Central memory CD8-positive, alpha-beta T cell (primary cell): ENCODE measurements at regions not wholly inside any gene's neighbourhood (a gene's known extent, or its start where the extent isn't known, plus 50 kb on each side); places are given as distances from the start of the nearest gene placed in this dataset.

Experiments
- ATAC-seq: fragments of 150-1000 bp; cut with Tn5 transposase; replicated peaks from 2 replicates; pipeline ENCODE4 v1.10.0; 2022; ENCODE audit warnings: mild to moderate bottlenecking, moderate FRiP score, moderate number of reproducible peaks; ENCODE audit not compliant: poor library complexity, severe bottlenecking; ENCODE audit errors: extremely low read depth
- DNase-seq, 2 donors: peaks; one replicate each; pipeline ENCODE4 v3.0.0; 2021; ENCODE audit warnings: low spot score in 2 of 2
- H3K27ac Mint-ChIP-seq: one replicate; pipeline ENCODE4 v1.8.0; 2022; ENCODE audit warnings: low read depth, mild to moderate bottlenecking, moderate library complexity, mixed read lengths
- H3K27me3 Mint-ChIP-seq: one replicate; pipeline ENCODE4 v1.8.0; 2022; ENCODE audit warnings: mixed read lengths
- H3K36me3 Mint-ChIP-seq: one replicate; pipeline ENCODE4 v1.8.0; 2022; ENCODE audit warnings: mild to moderate bottlenecking, moderate library complexity, mixed read lengths; ENCODE audit not compliant: insufficient read depth
- H3K4me1 Mint-ChIP-seq: one replicate; pipeline ENCODE4 v1.8.0; 2022; ENCODE audit warnings: mixed read lengths
- H3K4me3 Mint-ChIP-seq: one replicate; pipeline ENCODE4 v1.8.0; 2022; ENCODE audit warnings: mild to moderate bottlenecking, moderate library complexity, mixed read lengths
- H3K9me3 Mint-ChIP-seq: one replicate; pipeline ENCODE4 v1.8.0; 2022; ENCODE audit warnings: mixed read lengths

- Mint-ChIP-seq H3K4me1 (no peaks in the 10 kb centered on the region), H3K4me3 (no peak overlapping the region), H3K27me3 (no peaks in the 10 kb centered on the region), H3K9me3 (peaks cover 8% of the 10 kb centered on the region), H3K36me3 (no peaks in the 10 kb centered on the region), H3K27ac (no peak overlapping the region)
- no peak for ATAC-seq
- DNase-seq, result no peak
These were observed 1048.7 kb upstream of the PRKX start for GRCh38 chrX:4762196-4762595.

DNA sequence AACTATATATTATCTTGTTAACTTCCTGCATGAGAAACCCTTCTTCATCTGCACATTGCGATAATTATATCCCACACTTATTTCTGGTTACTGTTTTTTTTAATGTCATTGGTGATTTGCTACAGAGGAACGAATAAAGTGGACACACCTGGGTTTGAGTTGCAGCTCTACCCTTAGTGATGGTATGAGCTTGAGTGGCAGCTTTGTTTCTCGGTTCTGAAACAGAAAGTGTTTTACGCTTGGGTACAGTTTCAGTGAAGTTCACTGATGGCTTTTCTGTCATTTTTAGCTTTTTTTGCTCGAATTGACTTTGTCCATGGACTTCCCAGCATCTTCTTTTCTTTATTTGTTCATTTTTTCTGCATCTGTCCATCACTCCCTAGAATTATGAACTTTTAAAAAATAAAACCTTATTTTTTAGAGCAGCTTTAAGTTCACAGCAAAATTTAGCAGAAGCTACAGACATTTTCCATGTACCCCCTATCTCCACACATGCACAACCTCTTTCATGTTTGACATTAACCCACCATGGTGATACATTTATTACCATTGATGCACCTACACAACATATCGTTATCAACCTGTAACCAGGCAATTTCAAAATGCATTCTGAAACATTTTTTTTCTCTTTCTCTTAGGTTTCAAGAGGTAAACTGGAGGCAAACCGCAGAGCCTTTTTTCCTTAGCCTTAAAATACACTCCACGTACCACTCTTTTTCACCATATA lies 1041.6 kb upstream of the PRKX start:
- no peaks in the 10 kb centered on the region for H3K4me1 Mint-ChIP-seq
- no peak for ATAC-seq

DNA sequence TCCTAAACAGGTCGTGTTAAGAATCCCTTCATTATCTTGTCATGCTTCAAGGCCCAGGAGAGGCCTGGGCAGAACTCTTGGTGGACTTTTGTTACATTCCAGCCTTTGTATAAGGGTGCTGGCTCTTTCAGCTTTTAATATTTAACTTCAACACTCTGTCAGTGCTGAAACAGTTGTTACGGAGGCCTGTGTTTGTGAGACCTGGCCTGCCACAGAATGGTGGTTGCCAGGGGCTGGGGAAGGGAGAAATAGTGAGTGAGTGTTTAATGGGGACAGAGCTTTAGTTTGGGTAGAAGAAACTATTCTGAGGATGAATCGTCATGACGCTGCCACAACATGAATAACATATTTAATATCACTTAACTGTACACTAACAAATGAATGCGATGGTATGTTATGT lies 1027.6 kb upstream of the PRKX start:
- no peak overlapping the region for H3K27ac Mint-ChIP-seq
- no peaks in the 10 kb centered on the region for H3K4me1 Mint-ChIP-seq
- no peak overlapping the region for H3K4me3 Mint-ChIP-seq
- DNase-seq (no peak), ATAC-seq (no peak)
- no peaks in the 10 kb centered on the region for H3K27me3 Mint-ChIP-seq
- no peaks in the 10 kb centered on the region for H3K36me3 Mint-ChIP-seq
- no peaks in the 10 kb centered on the region for H3K9me3 Mint-ChIP-seq

More for the DNA sequence above, 1041.6 kb upstream of the PRKX start:
- no peak for DNase-seq
- no peak overlapping the region for H3K27ac Mint-ChIP-seq
- H3K36me3 Mint-ChIP-seq, result no peaks in the 10 kb centered on the region
- H3K4me3 Mint-ChIP-seq, result no peak overlapping the region
- H3K9me3 Mint-ChIP-seq, result peaks cover 5% of the 10 kb centered on the region
- no peaks in the 10 kb centered on the region for H3K27me3 Mint-ChIP-seq

DNA sequence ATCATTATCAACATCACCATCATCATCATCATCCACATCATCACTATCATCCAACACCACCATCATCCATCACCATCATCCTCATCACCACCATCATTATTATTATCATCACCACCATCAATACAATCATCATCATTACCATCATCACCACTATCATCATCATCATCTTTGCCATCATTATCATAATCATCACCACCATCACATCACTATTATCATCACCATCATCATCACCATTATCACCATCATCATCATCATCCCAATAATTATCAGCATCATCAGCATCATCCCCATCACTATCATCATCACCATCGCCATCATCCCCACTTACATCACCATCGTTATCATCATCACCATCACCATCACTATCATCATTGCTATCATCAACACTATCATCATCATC lies 1021.9 kb upstream of the PRKX start:
- Mint-ChIP-seq H3K4me3 (no peak overlapping the region), H3K36me3 (no peaks in the 10 kb centered on the region), H3K9me3 (no peaks in the 10 kb centered on the region), H3K4me1 (no peaks in the 10 kb centered on the region), H3K27ac (no peak overlapping the region), H3K27me3 (no peaks in the 10 kb centered on the region)
- DNase-seq, result no peak
- no peak for ATAC-seq

DNA sequence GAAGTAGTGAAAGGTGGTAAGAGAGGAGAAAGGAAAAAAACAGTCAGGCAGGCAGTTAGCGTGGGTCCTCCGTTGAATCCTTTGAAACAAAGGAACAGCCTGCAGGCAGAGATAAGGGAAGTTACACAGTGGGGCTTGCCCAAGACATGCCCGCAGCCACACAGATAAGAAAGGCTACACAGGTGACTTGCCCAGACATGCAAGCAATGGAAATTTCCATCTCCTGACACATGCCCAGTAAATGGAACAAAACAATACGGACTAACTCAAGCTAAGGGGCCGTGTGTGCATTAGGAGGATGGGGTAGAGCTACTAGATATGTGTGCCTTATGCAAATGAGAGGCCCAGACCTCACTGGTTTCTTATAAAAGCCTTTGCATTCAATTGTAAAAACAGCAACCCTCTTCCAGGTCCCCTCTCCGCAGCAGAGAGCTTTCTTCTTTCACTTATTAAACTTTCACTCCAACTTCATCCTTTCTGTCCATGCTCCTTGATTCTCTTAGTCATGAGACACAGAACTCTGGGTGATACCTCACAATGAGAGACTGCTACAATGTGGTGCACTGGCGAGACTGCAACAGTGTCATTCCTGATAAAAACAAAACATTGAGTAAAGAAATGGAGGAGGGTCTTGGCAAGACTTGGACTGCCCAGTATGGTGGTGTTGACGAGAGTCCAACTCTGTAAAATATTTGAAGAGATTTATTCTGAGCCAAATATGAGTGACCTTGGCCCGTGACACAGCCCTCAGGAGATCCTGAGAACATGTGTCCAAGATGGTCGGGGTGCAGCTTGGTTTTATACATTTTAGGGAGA lies 997.4 kb upstream of the PRKX start:
- DNase-seq (no peak), ATAC-seq (no peak)
- Mint-ChIP-seq H3K4me3 (no peak overlapping the region), H3K9me3 (peaks cover 11% of the 10 kb centered on the region), H3K4me1 (no peaks in the 10 kb centered on the region), H3K27me3 (no peaks in the 10 kb centered on the region), H3K27ac (no peak overlapping the region), H3K36me3 (peaks cover 2% of the 10 kb centered on the region)

DNA sequence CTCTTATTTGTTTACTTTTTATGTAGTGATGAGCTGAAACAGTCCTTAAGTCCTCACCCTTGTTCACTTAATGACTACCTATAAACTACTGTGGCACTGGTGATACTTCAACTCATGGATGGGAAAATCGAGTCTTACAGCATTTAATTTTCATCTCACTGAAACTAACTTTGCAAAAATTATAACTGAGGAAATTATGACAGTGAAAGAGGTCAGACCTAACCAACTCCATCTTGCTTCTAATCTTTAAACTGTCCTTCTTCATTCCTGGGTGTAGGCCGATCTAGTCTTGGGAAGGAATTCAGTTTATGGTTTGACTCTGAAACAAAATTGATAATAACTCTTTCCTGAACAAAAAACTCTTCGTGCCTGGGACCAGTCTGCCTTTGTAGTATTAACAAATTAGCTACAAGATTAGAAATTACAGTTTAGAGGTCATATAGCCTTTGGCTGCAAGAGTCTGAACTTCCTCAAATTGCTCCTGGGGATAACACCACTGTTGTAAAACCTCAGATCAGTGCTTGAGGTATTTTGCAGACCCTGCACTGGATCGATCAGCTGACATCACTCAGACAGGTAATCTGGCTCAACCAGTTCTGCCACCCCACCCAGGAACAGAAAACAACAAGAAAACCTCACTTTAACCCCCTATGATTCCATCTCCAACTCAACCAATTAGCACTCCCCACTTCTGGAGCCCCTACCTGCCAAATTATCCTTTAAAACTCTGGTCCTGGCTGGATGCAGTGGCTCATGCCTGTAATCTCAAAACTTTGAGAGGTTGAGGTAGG lies 995.7 kb upstream of the PRKX start:
- ATAC-seq, result no peak

DNA sequence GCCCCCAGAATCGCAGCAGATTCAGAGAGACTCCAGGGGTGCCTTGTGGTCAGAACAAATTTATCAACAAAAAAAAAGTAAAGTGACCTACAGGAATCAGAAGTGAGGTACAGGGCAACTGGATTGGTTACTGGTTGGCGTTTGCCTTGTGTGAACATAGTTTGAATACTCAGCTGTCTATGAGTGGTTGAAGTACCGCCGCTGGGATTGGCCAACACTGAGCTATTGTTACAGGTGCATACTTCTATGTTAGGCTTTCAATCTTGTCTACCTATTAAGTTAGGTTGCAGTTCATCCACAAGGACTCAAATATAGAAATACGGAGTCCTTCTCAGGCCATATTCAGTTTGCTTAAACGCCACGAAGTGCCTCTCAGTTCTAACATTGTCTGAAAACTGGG lies 993.5 kb upstream of the PRKX start:
- H3K27me3 Mint-ChIP-seq, result no peaks in the 10 kb centered on the region
- no peaks in the 10 kb centered on the region for H3K4me1 Mint-ChIP-seq
- no peak for ATAC-seq
- H3K9me3 Mint-ChIP-seq, result peaks cover 10% of the 10 kb centered on the region
- no peak overlapping the region for H3K4me3 Mint-ChIP-seq
- no peak overlapping the region for H3K27ac Mint-ChIP-seq
- H3K36me3 Mint-ChIP-seq, result peaks cover 2% of the 10 kb centered on the region
- DNase-seq, result no peak

More for the DNA sequence above, 995.7 kb upstream of the PRKX start:
- Mint-ChIP-seq H3K9me3 (peaks cover 11% of the 10 kb centered on the region), H3K27ac (no peak overlapping the region), H3K36me3 (peaks cover 2% of the 10 kb centered on the region), H3K27me3 (no peaks in the 10 kb centered on the region), H3K4me1 (no peaks in the 10 kb centered on the region), H3K4me3 (no peak overlapping the region)
- no peak for DNase-seq

- H3K36me3 Mint-ChIP-seq, result no peaks in the 10 kb centered on the region
- no peak for ATAC-seq
- H3K4me3 Mint-ChIP-seq, result no peak overlapping the region
- no peaks in the 10 kb centered on the region for H3K4me1 Mint-ChIP-seq
- no peak overlapping the region for H3K27ac Mint-ChIP-seq
- no peaks in the 10 kb centered on the region for H3K9me3 Mint-ChIP-seq
- no peak for DNase-seq
- H3K27me3 Mint-ChIP-seq, result no peaks in the 10 kb centered on the region
These were observed 977.1 kb upstream of the PRKX start for GRCh38 chrX:4690521-4690920.

DNA sequence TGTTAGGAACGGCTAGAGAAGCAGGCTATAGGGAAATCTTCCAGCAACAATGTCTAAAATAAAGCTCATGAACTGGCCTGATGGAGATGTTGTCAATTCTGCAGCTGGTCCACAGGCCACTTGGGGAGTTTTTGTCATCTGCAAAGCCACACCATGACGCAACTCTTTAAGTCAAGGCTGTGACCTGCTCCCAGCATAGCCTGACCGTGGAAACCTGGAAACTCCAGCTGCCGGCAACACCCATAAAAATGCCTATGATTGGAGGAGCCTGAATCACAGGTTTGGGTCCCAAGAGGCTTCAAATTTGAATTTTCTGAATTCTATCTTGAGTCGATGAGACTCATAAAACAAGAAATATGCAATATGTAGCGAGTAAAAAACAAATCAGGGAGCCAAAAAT lies 969.2 kb upstream of the PRKX start:
- Mint-ChIP-seq H3K27me3 (no peaks in the 10 kb centered on the region), H3K36me3 (no peaks in the 10 kb centered on the region), H3K9me3 (peaks cover 6% of the 10 kb centered on the region), H3K4me1 (no peaks in the 10 kb centered on the region), H3K27ac (no peak overlapping the region), H3K4me3 (no peak overlapping the region)
- no peak for ATAC-seq
- DNase-seq, result no peak

DNA sequence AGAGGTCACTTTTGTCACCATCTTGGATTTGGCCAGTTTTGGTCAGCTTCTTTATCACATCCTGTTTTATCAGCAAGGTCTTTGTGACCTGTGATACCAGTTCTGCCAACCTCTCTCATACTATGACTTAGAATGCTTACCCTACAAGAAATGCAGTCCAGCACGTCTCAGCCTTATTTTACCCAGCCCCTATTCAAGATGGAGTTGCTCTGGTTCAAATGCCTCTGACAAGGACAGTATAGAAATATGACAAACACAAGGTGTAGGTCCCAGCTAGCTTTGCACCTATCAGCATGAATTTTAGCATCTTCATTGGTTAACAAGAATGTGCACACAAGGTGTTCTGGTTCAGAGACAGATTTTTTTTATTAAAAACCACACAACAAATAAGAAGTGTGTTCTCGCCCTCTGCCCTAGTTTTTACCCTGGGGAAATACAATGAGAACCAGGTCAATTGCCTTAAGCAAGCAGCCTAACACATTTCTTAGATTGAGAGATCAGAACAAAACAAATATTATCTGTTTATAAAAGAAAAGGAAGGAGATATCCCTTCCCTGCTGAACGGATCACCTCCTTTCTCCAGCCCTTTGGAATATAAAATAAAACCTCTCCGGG lies 962.3 kb upstream of the PRKX start:
- Mint-ChIP-seq H3K36me3 (no peaks in the 10 kb centered on the region), H3K4me3 (no peak overlapping the region), H3K4me1 (no peaks in the 10 kb centered on the region), H3K27me3 (no peaks in the 10 kb centered on the region), H3K27ac (no peak overlapping the region), H3K9me3 (peaks cover 5% of the 10 kb centered on the region)
- ATAC-seq (no peak), DNase-seq (no peak)

DNA sequence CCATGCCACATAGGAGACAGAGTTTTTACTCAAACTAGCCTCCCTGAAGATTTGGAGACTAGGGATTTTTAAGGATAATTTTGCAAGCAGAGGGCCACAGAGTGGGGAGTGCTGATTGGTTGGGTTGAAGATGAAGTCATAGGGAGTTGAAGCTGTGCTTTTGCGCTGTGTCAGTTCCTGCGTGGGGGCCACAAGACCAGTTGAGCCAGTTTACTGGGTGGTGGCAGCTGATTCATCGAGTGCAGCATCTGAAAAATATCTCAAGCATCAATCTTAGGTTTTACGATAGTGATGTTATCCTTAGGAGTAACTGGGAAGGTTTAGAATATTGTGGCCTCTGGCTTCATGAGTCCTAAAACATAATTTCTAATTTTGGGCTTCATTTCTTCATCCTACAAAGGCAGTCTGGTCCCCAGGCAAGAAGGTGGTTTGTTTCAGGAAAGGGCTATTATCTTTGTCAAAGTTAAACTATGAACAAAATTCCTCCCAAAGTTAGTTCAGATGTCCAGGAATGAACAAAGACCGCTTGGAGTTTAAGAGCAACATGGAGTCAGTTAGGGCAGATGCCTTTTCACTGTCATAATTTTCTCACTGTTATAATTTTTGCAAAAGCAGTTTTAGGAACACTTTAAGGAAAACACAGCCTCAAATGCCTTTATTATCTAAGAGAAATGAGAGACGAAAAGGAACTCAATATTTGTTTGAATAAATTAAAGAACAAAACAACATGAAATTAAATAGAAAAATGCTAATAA lies 960.8 kb upstream of the PRKX start:
- H3K27me3 Mint-ChIP-seq, result no peaks in the 10 kb centered on the region
- DNase-seq, result no peak
- no peaks in the 10 kb centered on the region for H3K4me1 Mint-ChIP-seq
- no peak for ATAC-seq
- H3K27ac Mint-ChIP-seq, result no peak overlapping the region
- no peaks in the 10 kb centered on the region for H3K36me3 Mint-ChIP-seq
- peaks cover 5% of the 10 kb centered on the region for H3K9me3 Mint-ChIP-seq
- no peak overlapping the region for H3K4me3 Mint-ChIP-seq

DNA sequence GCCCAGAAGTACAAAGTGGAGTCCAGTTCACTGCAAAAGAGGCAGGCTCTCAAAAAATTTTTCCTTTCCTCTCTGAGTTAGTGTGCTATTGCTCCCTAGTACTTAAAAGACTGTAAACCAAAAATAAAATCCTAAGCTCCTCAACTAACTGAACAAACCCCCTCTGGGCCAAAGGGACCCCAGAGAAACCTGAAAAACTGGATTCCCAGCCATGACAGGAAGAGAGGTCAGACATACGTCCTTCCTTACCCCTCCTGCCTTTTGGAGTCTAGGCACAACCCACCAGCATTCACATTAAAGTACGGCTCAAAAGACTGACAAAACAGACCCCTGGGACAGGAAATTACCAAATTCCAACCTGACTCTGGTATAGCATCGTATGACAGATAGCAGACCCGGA lies 957.9 kb upstream of the PRKX start:
- H3K36me3 Mint-ChIP-seq, result no peaks in the 10 kb centered on the region
- H3K4me3 Mint-ChIP-seq, result no peak overlapping the region
- no peak for DNase-seq
- no peak overlapping the region for H3K27ac Mint-ChIP-seq
- H3K27me3 Mint-ChIP-seq, result no peaks in the 10 kb centered on the region
- ATAC-seq, result no peak
- no peaks in the 10 kb centered on the region for H3K4me1 Mint-ChIP-seq
- H3K9me3 Mint-ChIP-seq, result peaks cover 5% of the 10 kb centered on the region
